Hepatocyte (in vitro differentiated cells): ENCODE measurements at regions not wholly inside any gene's neighbourhood (a gene's known extent, or its start where the extent isn't known, plus 50 kb on each side); places are given as distances from the start of the nearest gene placed in this dataset.

Experiments used
- EZH2 ChIP-seq: fragments of 200-600 bp; sonication (generic); IDR thresholded peaks from 2 replicates; pipeline ENCODE4 v1.6.1; 2016; ENCODE audit warnings: antibody characterized with exemption, mild to moderate bottlenecking, borderline replicate concordance
- TF ChIP-seq, protein P1 (sequence below): fragments of 200-600 bp; sonication (generic); IDR thresholded peaks from 2 replicates; pipeline ENCODE4 v1.5.1; 2016; ENCODE audit warnings: antibody characterized with exemption, mild to moderate bottlenecking; ENCODE audit not compliant: poor library complexity

DNA sequence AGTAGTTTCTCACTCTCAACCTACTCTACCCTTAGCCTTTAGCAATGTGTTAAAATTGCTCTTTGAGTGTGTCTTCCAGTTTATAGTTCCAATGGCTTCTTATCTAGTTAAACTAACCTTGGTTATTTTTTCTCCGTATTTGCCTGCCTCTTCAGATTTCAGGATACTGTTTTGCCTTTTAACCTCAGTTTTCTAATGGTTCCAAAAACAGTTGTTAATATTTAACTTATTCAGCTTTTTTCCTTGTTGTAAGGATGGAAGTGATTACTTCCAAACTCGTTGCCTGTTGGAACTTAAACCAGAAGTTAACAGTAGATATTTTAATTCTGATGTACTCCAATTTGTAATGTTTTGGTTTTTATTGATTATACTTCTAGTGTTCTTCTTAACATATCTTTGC is 1574.9 kb downstream of the HACE1 start:
- TF ChIP-seq, protein P1, sequence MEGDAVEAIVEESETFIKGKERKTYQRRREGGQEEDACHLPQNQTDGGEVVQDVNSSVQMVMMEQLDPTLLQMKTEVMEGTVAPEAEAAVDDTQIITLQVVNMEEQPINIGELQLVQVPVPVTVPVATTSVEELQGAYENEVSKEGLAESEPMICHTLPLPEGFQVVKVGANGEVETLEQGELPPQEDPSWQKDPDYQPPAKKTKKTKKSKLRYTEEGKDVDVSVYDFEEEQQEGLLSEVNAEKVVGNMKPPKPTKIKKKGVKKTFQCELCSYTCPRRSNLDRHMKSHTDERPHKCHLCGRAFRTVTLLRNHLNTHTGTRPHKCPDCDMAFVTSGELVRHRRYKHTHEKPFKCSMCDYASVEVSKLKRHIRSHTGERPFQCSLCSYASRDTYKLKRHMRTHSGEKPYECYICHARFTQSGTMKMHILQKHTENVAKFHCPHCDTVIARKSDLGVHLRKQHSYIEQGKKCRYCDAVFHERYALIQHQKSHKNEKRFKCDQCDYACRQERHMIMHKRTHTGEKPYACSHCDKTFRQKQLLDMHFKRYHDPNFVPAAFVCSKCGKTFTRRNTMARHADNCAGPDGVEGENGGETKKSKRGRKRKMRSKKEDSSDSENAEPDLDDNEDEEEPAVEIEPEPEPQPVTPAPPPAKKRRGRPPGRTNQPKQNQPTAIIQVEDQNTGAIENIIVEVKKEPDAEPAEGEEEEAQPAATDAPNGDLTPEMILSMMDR, result no peak
- no peak for TF ChIP-seq EZH2
